ENCODE measurements at regions not wholly inside any gene's neighbourhood (a gene's known extent, or its start where the extent isn't known, plus 50 kb on each side); places are given as distances from the start of the nearest gene placed in this dataset.

DNA sequence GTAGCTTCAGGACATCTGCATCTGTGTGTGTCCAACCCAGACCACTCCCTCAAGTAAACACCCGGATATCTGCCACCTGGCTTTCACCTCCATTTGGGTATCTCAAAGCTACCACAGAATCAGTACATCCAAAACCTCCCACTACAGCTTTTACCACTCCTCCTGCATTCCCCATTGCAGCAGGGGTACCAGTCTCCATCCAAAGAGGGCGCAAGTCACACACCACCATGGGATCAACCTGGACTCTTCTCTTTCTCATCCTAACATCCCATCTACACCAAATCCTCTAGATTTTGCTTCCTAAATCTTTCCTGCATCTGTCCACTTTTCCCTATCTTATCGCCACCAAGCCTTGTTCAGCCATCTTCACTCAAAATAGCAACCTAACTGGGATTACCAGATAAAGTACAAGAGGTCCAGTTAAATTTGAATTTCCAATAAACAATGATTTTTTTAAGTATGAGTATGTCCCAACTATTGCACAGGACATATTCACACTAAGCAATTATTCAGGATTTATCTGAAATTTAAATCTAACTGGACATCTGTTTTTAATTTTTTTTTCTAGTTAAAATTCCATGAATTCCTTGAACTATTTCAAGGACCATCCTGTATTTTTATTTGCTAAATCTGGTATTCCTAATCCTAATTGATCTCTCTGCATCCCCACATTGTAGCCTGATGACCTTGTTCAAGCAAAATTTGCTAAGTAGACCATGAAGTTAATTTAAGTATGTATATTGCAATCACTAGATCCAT lies 164.3 kb upstream of the MLN start:
- no peak for DNase-seq (ENCODE audit: low read depth in 2 of 2)

DNA sequence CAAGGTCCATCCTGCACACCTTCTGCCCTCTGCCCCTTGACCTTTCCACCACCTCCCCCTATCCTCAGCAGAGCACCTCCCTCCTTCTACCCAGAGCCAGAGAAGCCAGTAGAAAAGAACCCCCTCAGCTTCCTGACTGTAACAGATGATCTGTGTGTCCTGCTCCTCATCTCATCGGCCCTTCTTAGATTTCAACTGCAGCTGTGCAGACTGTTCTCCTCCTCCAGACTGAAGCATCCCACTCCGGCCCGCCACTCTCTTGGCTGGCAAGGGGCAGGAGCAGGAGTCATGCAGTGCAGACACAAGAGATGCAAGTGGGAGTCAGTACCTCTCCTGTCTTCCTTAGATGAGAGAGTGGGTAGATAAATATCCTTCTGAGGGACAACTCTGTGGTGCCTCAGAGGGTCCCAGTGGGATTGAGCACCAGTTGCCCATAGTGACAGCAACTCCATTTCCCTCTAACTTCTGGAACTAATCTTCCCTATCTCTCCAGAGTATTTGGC lies 163.5 kb upstream of the MLN start:
- no peak for DNase-seq (ENCODE audit: low read depth in 2 of 2)

DNA sequence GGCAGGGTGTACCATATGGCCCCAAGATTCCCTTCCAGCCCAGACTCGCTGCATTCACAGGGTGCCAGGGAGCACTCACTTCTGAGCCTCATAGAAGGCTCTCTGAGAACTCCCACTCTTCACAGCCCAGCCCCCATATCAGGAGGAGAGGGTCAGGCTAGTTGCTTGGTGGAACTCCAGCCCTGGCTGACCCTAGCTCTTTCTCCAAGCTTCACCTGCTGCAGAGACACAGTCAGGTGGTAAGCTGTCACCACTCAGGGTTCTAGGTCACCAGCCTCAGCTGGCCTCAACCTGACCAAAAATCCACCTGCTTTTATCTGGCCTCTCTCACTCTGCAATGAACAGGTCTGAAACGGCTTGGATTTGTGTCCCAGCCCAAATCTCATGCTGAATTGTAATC lies 162.7 kb upstream of the MLN start:
- DNase-seq (ENCODE audit: low read depth in 2 of 2) = no peak

DNA sequence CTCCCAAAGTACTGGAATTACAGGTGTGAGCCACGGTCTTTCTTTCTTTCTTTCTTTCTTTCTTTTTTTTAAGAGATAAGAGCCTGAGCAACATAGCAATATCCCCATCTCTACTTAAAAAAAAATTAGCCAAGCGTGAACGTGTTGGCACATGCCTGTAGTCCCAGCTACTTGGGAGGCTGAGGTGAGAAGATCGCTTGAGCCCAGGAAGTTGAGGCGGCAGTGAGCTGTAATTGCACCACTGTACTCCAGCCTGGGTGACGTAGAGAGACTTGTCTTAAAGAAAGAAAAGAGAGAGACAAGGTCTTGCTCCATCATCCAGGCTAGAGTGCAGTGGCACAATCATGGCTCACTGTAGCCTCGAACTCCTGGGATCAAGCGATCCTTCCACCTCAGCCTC lies 162.0 kb upstream of the MLN start:
- no peak for DNase-seq (ENCODE audit: low read depth in 2 of 2)

DNA sequence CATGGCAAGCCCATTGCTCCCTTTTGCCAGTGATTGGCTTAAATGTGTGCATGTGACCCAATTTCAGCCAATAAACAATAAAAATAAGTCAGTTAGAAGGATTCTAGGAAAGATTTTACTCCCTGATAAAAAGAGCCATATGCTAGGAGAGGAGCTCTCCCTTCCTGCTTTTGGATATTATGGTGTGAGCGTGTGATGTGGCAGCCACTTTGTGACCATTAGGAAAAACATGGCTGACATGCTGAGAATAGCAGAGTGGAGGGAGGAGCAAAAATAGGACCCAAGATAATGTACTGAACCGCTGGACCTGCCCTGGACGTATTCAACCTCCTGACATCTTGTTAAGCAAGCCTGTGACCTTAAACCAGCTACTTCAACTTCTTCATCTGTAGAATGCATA lies 160.6 kb upstream of the MLN start:
- DNase-seq (ENCODE audit: low read depth in 2 of 2) = no peak

DNA sequence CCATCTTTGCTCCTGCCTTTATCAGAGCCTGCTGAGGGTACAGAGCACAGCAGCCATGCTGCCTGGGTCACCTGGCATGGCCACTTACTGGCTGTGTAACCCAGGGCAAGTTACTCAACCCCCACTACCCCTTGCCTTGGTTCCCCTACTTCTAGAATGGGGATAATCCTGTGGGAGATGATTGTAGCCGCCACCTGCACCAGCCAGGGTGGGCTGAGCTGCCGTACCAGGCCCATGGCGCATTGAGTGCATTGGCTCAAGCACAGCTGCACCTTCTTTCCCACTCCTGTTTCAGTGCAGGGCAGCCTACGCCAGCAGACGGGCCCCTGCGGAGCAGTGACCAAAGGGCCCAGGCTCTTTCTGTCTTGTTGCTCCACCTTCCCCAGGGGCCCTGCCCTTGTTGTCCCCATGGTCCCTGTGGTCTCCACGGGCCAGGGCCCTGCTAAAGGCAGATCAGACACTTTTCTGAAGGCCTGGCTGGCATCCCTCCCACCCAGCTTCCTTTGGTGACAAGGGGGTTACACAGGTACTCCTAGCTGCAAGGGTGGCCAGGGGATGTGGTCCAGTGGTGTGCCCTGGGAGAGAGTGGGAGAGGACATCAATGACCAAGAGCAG lies 159.4 kb upstream of the MLN start:
- DNase-seq (ENCODE audit: low read depth in 2 of 2) = no peak

DNA sequence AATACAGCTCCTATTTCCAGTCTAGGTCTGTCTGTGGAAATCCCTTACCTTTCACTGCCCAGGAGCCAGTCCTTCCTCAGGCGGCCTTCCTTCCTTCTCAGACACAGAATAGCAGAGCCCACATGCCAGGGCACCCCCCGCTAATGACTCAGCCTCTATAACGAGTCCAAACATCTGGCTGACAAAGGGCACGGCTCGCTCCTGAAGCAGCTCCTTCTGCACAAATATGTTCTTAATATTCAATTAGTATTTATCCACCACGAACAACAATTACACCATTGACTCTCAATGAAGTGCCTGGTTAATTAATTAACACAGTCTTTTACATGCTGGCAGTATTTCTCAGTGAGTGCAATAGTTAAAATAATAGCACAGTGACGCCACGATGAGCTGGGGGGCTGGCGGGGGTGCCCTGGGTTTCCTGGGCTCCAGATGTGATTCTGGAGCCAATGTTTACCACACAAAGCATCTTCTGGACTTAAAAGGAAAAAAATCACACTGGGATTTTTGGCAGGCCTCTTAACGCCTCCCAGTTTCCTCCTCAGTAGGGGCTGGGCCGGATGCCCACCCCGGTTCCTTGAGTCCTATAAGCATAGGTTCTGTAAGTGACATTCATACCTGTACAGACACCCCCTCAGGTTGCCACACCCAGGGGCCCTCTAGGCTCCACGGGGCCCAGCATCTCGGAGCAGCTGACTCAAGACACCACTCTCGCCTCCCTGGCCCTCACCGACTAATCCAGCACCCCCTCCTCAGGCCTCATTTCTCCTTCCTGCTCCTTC lies 158.6 kb upstream of the MLN start:
- peak in 1 of 2 donors; percentile 5 for DNase-seq (ENCODE audit: low read depth in 2 of 2)

DNA sequence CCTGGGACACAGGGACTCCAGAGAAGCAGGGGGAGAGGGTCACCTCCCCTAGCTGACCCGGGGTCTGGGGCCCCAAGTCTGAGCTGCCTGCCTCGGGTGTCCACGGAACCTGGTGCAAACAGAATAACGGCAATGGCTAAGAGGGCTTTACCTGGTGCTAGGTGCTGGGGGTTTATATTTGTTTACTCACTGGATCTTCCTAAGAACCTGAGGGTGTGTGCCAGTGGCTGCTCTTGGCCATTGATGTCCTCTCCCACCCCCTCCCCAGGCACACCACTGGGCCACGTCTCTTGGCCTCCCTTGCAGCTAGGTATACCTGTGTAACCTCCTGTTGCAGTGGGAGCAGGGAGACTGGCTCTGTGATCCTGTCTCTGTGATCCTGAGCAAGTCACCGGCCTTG lies 157.9 kb upstream of the MLN start:
- DNase-seq (ENCODE audit: low read depth in 2 of 2) = no peak

DNA sequence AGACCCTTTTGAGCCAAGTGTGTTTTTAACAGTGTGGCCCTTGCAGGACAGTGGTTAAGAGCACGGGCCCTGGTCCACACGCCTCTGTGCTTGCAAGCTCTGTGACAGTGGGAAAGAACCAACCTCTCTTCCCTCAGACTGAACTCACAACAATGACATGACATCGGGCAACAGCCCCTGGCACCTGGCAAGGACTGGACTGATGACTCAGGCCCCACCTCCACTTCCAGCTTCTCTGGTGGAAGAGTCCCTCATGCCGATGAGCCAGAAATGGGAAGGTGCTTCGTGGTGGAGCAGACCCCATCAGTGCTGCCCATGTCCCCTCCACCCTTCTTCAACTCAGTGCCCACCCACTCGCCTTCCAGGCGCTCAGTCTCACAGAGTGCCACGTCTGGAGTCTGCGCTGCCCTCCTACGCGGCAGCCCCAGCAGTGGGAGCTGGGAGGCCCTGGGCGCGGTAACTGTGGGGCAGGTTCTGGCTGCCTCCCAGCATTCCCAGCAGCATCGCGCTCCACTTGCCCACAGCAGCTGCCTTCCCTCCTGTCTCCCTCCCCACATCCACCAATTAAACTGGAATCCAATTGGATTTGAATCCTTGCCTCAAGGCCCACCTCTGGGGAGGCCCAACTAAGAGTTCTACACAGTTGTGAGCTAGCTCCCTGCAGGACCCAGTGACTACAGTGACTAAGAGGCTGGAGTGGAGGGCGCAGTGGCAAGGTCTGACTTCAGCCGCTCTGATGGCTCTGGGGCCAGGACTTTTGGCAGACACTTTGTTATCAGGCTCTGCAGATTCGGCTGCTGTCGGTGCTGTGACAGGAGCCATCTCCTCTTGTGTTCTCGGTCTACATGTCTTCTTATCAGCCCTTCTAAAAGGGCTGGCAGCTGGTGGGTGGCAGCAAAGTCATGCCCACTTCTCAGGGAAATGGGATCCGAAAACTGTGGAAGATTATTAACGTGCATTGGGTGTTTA lies 156.8 kb upstream of the MLN start:
- DNase-seq (ENCODE audit: low read depth in 2 of 2) = no peak

DNA sequence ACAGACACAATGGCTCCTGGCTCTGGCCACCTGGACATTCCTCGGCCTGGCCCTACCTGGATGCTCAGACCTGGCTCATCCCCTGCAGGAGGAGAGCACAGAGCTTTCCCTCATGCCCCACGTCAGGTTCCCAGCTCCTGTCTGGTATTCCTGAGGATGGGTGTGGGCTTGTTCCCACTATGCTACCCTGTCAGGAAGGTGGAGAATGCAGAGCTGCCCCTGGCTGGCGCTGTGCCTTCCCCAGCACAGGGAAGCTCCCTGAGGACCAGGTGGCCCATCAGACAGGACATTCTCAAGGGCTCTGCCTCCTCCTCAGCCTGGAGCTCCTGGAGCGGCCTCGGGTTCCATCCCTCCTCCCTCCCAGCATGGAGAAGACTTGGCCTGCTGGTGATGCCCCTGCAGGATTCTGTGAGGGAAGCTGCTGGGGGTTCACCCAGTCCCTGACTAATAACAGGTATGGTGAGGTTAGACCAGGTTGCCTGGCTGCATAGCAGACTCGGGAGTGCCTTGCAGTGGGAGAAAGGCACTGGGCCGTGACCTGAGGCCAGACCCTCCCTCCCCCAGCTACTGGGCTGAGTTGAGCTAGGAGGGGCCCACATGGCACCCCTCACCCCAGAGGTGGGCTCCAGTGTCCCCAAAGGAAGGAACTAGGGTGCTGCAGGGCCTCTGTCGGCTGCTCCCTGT lies 156.0 kb upstream of the MLN start:
- no peak for DNase-seq (ENCODE audit: low read depth in 2 of 2)

DNA sequence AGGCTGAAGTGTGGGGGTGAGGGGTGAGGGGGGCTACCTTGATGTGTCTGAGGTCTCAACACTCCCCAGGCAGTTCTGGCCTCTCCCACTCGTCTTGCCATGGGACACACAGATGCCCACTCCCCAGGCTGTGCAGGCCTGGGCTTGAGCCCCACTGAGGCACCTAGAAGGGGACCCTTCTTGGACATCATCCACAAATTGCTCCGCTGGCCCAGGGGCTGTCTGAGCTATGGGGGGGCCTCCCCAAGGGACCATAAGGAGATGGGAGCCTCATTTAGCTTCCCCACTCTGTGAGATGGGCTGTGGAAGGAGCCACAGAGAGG lies 155.5 kb upstream of the MLN start:
- DNase-seq (ENCODE audit: low read depth in 2 of 2) = no peak

DNA sequence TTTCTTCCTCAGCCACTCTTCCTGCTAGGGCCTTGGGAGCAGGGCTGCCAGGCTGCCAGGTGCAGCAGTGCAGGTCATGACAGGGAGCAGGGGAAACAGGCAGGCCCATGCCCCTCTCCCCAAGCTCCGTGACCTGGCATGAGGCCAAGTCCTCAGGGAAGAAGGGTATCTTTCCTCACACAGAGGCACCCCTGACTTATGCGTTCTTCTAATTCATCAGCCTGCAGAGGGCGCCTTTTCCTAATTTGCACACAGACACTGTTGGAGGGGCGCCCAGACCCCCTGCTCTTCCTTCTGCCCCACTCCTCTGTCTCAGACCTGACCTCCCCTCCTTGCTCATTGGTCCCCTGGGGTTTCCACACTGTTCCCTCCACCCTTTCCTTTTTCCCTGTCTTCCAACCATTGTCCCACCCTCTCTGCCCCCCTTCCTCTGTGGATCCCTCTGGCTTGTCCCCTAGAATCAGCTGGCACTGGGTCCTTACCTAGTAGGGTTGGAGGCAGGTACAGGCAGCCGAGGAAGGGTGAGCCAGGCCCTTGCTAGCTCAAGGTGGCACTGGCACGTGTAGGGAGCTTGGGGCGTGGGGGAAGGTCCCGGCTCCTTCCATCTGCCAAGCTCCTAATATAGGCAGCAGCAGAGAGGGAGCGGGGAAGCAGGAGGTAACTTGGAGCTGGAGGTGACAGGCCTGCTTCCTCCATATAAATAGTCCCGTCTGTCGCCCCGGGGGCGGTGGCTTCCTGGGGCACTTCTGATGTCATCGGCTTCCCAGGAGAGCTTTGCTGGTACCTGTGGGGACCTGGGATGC lies 154.9 kb upstream of the MLN start:
- no peak for DNase-seq (ENCODE audit: low read depth in 2 of 2)

DNA sequence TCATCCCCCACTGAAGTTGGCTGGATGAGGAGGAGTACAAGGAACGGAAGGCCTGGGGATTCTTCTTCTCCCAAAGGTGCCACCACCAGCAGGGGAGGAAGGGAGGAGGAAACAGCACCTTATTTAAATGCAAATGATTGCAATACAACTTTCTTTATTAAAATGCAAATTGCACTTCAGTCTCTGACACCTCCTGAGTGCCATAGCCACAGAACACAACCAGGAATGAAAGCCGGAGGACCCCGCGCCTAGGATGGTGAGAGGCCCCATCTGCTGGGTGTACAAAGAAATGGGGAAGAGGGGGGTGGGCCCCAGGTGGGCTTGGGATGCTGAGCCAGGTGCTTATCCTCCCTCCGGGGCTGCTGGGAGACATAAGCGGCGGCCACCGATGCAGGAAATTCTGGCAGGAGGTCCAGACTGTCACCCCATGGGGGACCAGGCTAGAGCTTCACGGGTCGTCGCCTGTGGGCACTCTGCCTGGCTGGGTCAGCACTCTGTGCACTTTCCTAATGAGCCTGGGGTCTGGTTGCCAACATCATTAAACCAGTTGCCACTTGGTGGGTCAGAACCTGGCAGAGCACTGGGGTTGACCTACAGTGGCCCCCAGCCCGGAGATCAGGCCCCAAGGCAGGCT lies 154.2 kb upstream of the MLN start:
- no peak for DNase-seq (ENCODE audit: low read depth in 2 of 2)

DNA sequence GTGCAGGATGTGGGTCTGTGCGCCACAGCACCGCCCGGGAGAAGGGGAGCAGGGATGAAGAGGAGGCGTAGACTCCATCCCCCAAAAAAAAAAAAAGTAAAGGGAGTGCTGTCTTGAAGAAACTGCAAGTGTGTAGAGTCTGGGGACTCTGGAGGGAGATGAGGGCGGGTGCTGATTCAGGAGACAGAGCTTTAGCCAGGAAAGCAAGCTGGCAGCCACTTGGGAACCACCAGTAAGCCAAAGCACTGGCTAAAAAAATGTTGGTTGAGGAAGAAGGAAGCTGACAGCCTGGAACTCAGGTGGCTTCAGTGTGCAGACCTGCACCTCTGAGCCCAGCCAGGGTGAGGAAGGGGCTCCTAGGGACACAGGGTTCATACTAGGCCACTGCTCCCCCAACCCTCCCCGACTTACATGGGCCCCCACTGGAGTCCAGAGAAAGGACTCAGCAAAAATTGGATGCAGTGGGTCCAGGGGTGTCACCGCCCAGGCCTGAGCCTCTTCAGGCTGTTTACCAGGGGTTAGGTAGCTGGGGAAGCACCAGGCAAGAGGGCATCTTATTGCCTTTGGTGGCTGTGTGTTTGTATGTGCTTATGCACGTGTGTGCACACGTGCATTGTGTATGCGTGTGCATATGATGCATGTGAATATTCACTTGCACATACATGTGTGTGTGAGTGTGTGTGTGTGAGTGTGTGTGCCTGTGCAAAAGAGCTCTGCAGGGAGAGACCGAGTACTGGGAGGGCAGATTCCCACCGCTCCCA lies 153.5 kb upstream of the MLN start:
- no peak for DNase-seq (ENCODE audit: low read depth in 2 of 2)

DNA sequence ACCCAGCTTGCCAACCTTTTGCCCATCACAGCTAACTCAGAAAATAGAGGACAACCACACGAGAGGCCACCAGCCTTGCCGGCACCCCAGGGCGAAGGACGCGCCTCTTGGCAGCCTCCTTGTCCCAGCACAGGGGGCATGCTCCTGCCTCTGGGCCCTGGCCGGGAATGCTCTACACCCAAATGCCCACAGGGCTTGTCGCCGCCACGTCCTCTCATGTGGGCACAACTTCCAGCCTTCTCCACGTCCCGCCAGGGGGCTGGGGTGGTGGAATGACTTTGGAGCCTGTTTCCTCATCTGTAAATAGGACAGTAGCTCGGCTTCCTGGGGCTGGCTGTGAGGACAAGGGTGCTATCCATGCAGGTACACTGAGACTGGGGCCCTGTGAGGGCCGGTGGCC lies 152.4 kb upstream of the MLN start:
- no peak for DNase-seq (ENCODE audit: low read depth in 2 of 2)

DNA sequence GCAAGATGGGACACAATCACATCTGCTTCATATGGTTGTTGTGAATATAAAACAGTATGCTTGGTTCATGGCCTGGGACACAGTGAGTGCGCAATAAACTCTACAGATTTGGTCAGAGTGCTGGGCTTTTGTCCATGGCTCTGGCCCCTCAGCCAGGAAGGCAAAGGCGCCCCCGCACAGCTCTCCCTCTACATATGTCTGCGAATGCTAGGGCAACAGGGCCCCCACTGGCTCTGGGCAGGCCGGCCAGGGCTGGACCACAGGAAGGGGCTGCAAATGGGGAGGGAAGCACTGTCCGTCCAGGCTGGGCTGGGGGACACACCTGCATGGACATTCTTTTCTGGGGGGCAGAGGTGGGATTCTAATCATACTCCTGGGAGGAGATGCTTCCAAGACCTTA lies 151.8 kb upstream of the MLN start:
- no peak for DNase-seq (ENCODE audit: low read depth in 2 of 2)

DNA sequence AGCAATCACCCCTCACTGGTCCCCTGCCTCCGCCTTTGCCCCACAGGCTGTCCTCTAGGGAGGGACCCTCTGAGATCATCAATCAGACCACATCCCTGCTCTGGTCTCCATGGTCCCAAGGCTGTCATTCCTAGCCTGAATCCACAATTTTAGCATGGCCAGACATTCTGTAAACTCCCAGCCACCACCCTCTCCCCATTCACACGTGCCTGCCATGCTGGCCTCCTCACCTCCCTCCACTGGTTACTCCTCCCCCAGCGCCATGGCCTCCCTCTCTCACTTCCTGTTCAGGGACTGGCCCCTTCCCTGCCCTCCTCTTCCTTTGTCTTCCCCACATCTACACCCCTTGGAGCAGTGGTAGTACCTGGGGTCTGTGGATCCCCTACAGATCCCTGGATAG lies 150.7 kb upstream of the MLN start:
- no peak for DNase-seq (ENCODE audit: low read depth in 2 of 2)

DNA sequence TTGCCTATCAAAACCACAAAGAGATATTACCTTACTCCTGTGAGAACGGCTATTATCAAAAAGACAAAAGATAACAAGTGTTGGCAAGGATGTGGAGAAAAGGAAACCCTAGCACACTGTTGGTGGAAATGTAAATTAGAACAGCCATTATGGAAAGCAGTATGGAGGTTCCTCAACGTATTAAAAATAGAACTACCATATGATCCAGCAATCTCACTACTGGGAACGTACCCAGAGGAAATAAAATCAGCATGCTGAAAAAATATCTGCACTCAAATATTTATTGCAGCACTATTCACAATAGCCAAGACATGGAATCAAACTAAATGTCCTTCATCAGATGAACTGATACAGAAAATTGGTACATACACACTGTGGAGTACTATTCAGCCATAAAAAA lies 149.4 kb upstream of the MLN start:
- DNase-seq (ENCODE audit: low read depth in 2 of 2) = no peak

DNA sequence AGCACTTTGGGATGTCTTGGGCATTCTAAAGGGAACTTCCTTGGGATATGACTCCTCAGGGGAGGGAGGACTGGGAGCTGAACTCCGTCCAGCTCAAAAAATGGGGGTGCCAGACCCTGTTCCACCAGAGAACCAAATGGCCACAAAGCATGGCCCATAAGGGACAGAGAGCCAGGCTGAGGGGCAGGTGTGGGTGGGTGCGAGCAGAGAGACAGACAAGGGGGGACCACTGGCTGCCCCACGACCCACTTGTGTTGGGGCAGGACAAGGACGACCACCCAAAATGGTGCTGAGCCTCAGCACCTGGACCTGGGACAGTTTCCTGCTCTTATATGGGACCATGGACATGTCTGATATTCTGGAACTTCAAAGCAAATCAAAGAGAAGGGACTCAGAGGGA lies 148.2 kb upstream of the MLN start:
- DNase-seq (ENCODE audit: low read depth in 2 of 2) = no peak

All from stimulated activated CD8-positive, alpha-beta memory T cell treated with anti-CD3 and anti-CD28 coated beads, Interleukin-15, amount 100 ng/mL, for 48 hours (primary cell).